GM12878 (cell line): ENCODE measurements at regions not wholly inside any gene's neighbourhood (a gene's known extent, or its start where the extent isn't known, plus 50 kb on each side); places are given as distances from the start of the nearest gene placed in this dataset.

ENCODE experiments used
- ATF2 ChIP-seq: IDR thresholded peaks from 2 replicates; pipeline ENCODE4 v1.6.1; 2012; ENCODE audit warnings: low read length, inconsistent platforms
- CEBPB ChIP-seq, 2 experiments: fragments of 150-350 bp in 1 of 2; IDR thresholded peaks; 2 replicates each; pipeline ENCODE4 v1.6.1; 2012 to 2014; ENCODE audit warnings: low read depth in 2 of 2, low read length in 2 of 2, borderline replicate concordance in 1 of 2, inconsistent platforms in 1 of 2
- CTCF ChIP-seq, 3 experiments: IDR thresholded peaks in 2 of 3; conservative IDR thresholded peaks in 1 of 3; 2 replicates each; pipeline ENCODE4 v1.5.1; 2011; ENCODE audit warnings: low read depth in 3 of 3, low read length in 3 of 3, mild to moderate bottlenecking in 3 of 3, control low read depth in 2 of 3, moderate library complexity in 2 of 3, inconsistent platforms in 1 of 3, mixed read lengths in 1 of 3; ENCODE audit not compliant: control insufficient read depth in 2 of 3, insufficient read depth in 1 of 3; ENCODE audit errors: extremely low read depth in 1 of 3
- EED ChIP-seq: sonication (generic); IDR thresholded peaks from 2 replicates; pipeline ENCODE4 v1.6.1; 2016; ENCODE audit warnings: antibody characterized with exemption, low read depth
- EP300 ChIP-seq, 2 experiments: fragments of 150-350 bp in 1 of 2; IDR thresholded peaks; 2 replicates each; pipeline ENCODE4 v1.6.1; 2011 to 2012; ENCODE audit warnings: low read depth in 2 of 2, low read length in 2 of 2, borderline replicate concordance in 1 of 2, improper control_type of control experiment in 1 of 2, inconsistent platforms in 1 of 2; ENCODE audit not compliant: control insufficient read depth in 1 of 2
- FOXM1 ChIP-seq: IDR thresholded peaks from 2 replicates; pipeline ENCODE4 v1.6.1; 2012; ENCODE audit warnings: low read depth, mild to moderate bottlenecking, inconsistent platforms, low read length, moderate library complexity
- MTA3 ChIP-seq: IDR thresholded peaks from 2 replicates; pipeline ENCODE4 v1.6.1; 2012; ENCODE audit warnings: low read length, inconsistent platforms, borderline replicate concordance
- POLR2A ChIP-seq: IDR thresholded peaks from 2 replicates; pipeline ENCODE4 v1.6.1; 2011; ENCODE audit warnings: low read depth, mild to moderate bottlenecking, low read length
- RAD21 ChIP-seq: IDR thresholded peaks from 2 replicates; pipeline ENCODE4 v1.6.1; 2011; ENCODE audit warnings: mild to moderate bottlenecking, low read depth, low read length, moderate library complexity; ENCODE audit not compliant: insufficient read depth
- SIN3A ChIP-seq: IDR thresholded peaks from 2 replicates; pipeline ENCODE4 v1.6.1; 2012; ENCODE audit warnings: low read depth, low read length, improper control_type of control experiment
- USF1 ChIP-seq: IDR thresholded peaks from 2 replicates; pipeline ENCODE4 v1.6.1; 2011; ENCODE audit warnings: borderline replicate concordance, low read depth, mild to moderate bottlenecking, moderate library complexity, mixed read lengths, low read length; ENCODE audit not compliant: insufficient read depth; ENCODE audit errors: extremely low read length
- YY1 ChIP-seq: IDR thresholded peaks from 2 replicates; pipeline ENCODE4 v1.6.1; 2011; ENCODE audit warnings: low read depth, mild to moderate bottlenecking, low read length

- TF ChIP-seq EED (no peak), POLR2A (no peak), YY1 (no peak), SIN3A (no peak), ATF2 (no peak), MTA3 (no peak), CEBPB (IDR thresholded peaks at IDR 0.05; ENCODE audit: borderline replicate concordance in 1 of 2, low read depth in 2 of 2, low read length in 2 of 2) (no peak), EP300 (IDR thresholded peaks at IDR 0.05; ENCODE audit: borderline replicate concordance in 1 of 2, control insufficient read depth in 1 of 2, low read depth in 2 of 2, low read length in 2 of 2) (no peak), USF1 (no peak), FOXM1 (no peak), RAD21 (no peak), CTCF (IDR thresholded peaks at IDR 0.05 in 2 of 3, conservative IDR thresholded peaks at IDR 0.05 in 1 of 3; ENCODE audit: control insufficient read depth in 2 of 3, extremely low read depth in 1 of 3, insufficient read depth in 1 of 3, low read depth in 3 of 3, low read length in 3 of 3) (no peak)
These were observed 613.5 kb downstream of the INSC start for GRCh38 chr11:15728207-15728606.
